SK-N-SH treated with all-trans-retinoic acid at 6 μM for 48 hours (cell line): ENCODE measurements at regions not wholly inside any gene's neighbourhood (a gene's known extent, or its start where the extent isn't known, plus 50 kb on each side); places are given as distances from the start of the nearest gene placed in this dataset.
"Not testable (repeated sequence)": the region's sequence is repeated elsewhere in the genome, so short reads cannot be mapped to it uniquely, and the experiment has no call there.

Source experiments
- ATAC-seq: fragments of 200-7000 bp; cut with Tn5 transposase; 3 replicates; pipeline ENCODE4 v1.9.1; 2020; ENCODE audit warnings: mild to moderate bottlenecking, moderate library complexity
- ARNTL ChIP-seq: fragments of 450-650 bp; formaldehyde crosslinking; IDR thresholded peaks from 2 replicates; pipeline ENCODE4 v1.5.0; 2020; ENCODE audit warnings: low read depth, mild to moderate bottlenecking, moderate library complexity, borderline replicate concordance
- BACH2 ChIP-seq: fragments of 250-450 bp; sonication (Bioruptor Pico); IDR thresholded peaks from 2 replicates; pipeline ENCODE4 v1.9.0; 2021; ENCODE audit warnings: mild to moderate bottlenecking, borderline replicate concordance
- CSDC2 ChIP-seq: fragments of 250-450 bp; sonication (Bioruptor Pico); IDR thresholded peaks from 2 replicates; pipeline ENCODE4 v1.5.0; 2020; ENCODE audit warnings: mild to moderate bottlenecking, moderate library complexity
- GLIS3 ChIP-seq: fragments of 250-450 bp; sonication (Bioruptor Pico); IDR thresholded peaks from 2 replicates; pipeline ENCODE4 v1.5.0; 2020; ENCODE audit warnings: mild to moderate bottlenecking, moderate library complexity
- ISL1 ChIP-seq: fragments of 250-450 bp; sonication (Bioruptor Pico); IDR thresholded peaks from 2 replicates; pipeline ENCODE4 v2.1.2; 2022; ENCODE audit warnings: mild to moderate bottlenecking, moderate library complexity
- PPARA ChIP-seq: fragments of 250-450 bp; sonication (Bioruptor Pico); IDR thresholded peaks from 2 replicates; pipeline ENCODE4 v1.5.0; 2020; ENCODE audit warnings: mild to moderate bottlenecking, borderline replicate concordance
- RARB ChIP-seq: fragments of 250-450 bp; sonication (Bioruptor Pico); IDR thresholded peaks from 2 replicates; pipeline ENCODE4 v1.8.0; 2021; ENCODE audit warnings: mild to moderate bottlenecking, moderate library complexity
- SNAI2 ChIP-seq: fragments of 250-450 bp; sonication (Bioruptor Pico); IDR thresholded peaks from 2 replicates; pipeline ENCODE4 v1.5.0; 2020; ENCODE audit warnings: mild to moderate bottlenecking, moderate library complexity
- TCF4 ChIP-seq: fragments of 250-450 bp; sonication (Bioruptor Pico); IDR thresholded peaks from 2 replicates; pipeline ENCODE4 v1.8.0; 2021; ENCODE audit warnings: mild to moderate bottlenecking, moderate library complexity, borderline replicate concordance
- TOX ChIP-seq: fragments of 250-450 bp; sonication (Bioruptor Pico); IDR thresholded peaks from 2 replicates; pipeline ENCODE4 v1.8.0; 2021; ENCODE audit warnings: mild to moderate bottlenecking, moderate library complexity, borderline replicate concordance
- ZC3H10 ChIP-seq: fragments of 250-450 bp; sonication (Bioruptor Pico); IDR thresholded peaks from 2 replicates; pipeline ENCODE4 v1.5.1; 2021; ENCODE audit warnings: mild to moderate bottlenecking, moderate library complexity
- ZFP3 ChIP-seq: fragments of 250-450 bp; sonication (Bioruptor Pico); IDR thresholded peaks from 2 replicates; pipeline ENCODE4 v1.5.0; 2020; ENCODE audit warnings: mild to moderate bottlenecking, moderate library complexity
- ZNF565 ChIP-seq: fragments of 450-650 bp; formaldehyde crosslinking; conservative IDR thresholded peaks from 2 replicates; pipeline ENCODE4 v1.5.0; 2020; ENCODE audit warnings: low read depth, mild to moderate bottlenecking, moderate library complexity
- ZNF70 ChIP-seq: fragments of 450-650 bp; formaldehyde crosslinking; IDR thresholded peaks from 2 replicates; pipeline ENCODE4 v1.5.0; 2020; ENCODE audit warnings: mild to moderate bottlenecking, moderate library complexity
- ZNF8 ChIP-seq: fragments of 450-650 bp; formaldehyde crosslinking; IDR thresholded peaks from 2 replicates; pipeline ENCODE4 v1.5.0; 2020; ENCODE audit warnings: mild to moderate bottlenecking, moderate library complexity
- TF ChIP-seq, protein P1 (sequence below): fragments of 250-450 bp; sonication (Bioruptor Pico); IDR thresholded peaks from 2 replicates; pipeline ENCODE4 v1.5.1; 2021; ENCODE audit warnings: mild to moderate bottlenecking, moderate library complexity
- TF ChIP-seq, protein P2 (sequence below): fragments of 250-450 bp; sonication (Bioruptor Pico); IDR thresholded peaks from 2 replicates; pipeline ENCODE4 v1.8.0; 2020; ENCODE audit warnings: mild to moderate bottlenecking, moderate library complexity, borderline replicate concordance
- TF ChIP-seq, protein P3 (sequence below): fragments of 250-450 bp; sonication (Bioruptor Pico); IDR thresholded peaks from 2 replicates; pipeline ENCODE4 v1.8.0; 2021; ENCODE audit warnings: low read depth, mild to moderate bottlenecking, moderate library complexity, borderline replicate concordance
- TF ChIP-seq, protein P4 (sequence below): fragments of 250-450 bp; sonication (Bioruptor Pico); IDR thresholded peaks from 2 replicates; pipeline ENCODE4 v1.5.1; 2020; ENCODE audit warnings: low read depth, mild to moderate bottlenecking, moderate library complexity

DNA sequence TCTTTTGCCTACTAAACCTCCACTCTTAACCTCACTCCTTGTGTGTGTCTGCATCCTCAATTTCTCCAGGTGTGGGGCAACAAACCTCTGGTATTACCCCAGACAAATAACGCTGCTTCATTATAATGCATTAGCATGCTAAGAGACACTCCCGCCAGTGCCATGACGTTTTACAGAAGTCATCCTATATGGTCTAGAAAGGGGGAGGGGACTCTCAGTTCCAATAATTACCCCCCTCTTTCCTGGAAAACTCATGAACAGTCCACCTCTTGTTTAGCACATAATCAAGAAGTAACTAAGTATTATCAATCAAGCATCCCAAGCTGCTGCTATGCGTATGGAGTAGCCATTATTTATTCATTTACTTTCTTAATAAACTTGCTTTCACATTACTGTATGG is 364.5 kb downstream of the TYW1 start:
- no peak for TF ChIP-seq TOX (CRISPR knock-in tag)
- no peak for TF ChIP-seq ZNF70 (CRISPR knock-in tag)
- no peak for TF ChIP-seq ZFP3 (CRISPR knock-in tag)
- TF ChIP-seq TCF4: no peak
- no peak for TF ChIP-seq ZNF565
- TF ChIP-seq PPARA (CRISPR knock-in tag): no peak
- no peak for TF ChIP-seq RARB (CRISPR knock-in tag)
- no peak for ATAC-seq

DNA sequence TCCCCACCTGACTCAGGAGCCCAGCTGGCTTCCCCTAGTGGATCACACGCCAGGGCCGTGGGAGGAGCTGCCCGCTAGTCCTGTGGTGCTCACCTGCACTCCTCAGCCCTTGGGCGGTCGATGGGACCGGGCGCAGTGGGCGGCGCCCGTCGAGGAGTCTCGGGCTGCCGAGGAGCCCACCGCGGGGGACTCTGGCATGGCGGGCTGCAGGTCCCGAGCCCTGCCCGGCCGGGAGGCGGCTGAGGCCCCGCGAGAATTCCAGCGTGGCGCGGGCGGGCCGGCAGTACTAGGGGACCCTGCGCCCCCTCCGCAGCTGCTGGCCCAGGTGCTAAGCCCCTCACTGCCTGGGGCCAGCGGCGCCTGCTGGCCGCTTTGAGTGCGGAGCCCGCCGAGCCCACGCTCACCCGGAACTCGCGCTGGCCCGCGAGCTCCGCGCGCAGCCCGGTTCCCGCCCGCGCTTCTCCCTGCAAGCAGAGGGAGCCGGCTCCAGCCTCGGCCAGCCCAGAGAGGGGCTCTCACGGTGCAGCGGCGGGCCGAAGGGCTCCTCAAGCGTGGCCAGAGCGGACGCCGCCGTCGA is 367.9 kb downstream of the TYW1 start:
- TF ChIP-seq, protein P1, sequence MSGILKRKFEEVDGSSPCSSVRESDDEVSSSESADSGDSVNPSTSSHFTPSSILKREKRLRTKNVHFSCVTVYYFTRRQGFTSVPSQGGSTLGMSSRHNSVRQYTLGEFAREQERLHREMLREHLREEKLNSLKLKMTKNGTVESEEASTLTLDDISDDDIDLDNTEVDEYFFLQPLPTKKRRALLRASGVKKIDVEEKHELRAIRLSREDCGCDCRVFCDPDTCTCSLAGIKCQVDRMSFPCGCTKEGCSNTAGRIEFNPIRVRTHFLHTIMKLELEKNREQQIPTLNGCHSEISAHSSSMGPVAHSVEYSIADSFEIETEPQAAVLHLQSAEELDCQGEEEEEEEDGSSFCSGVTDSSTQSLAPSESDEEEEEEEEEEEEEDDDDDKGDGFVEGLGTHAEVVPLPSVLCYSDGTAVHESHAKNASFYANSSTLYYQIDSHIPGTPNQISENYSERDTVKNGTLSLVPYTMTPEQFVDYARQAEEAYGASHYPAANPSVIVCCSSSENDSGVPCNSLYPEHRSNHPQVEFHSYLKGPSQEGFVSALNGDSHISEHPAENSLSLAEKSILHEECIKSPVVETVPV (CRISPR knock-in tag): no peak

DNA sequence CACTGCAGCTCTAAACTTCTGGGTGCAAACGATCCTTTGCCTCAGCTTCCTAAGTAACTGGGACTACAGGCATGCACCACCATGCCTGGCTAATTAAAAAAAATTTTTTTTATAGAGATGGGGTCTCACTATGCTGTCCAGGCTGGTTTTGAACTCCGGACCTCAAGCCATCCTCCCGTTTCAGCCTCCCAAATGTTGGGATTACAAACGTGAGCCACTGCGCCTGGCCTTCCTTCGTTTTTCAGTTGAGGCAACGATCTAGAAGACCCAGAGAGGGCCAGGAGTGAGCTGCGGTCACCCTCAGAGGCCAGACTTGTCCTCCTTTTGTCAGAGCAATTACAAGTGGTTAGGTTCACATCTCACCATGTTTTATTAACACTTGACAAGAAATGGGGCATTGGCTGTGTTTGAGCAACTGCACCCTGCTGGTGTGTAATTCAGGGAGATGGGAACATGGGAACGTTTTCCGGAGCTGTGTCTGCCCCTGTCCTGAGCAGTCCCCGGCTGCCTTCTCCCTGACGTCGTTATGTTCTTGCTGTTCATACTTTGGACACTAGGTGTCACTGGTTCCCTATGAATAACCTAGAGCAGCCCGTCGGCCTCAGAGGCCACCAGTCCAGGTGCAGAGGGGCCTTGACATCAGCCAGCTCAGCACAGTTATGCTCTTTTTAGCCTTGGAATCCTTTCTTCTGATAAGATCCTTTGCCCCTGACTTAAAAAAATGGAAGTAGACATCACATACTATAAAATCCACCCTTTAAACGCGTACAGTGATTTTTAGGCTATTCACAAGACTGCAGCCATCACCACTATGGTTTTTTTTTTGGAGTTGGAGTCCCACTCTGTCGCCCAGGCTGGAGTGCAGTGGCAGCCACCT is 375.0 kb downstream of the TYW1 start:
- TF ChIP-seq TOX (CRISPR knock-in tag) (no peak), ARNTL (CRISPR knock-in tag) (no peak), ISL1 (CRISPR knock-in tag) (no peak), RARB (CRISPR knock-in tag) (no peak), ZC3H10 (CRISPR knock-in tag) (no peak), ZNF8 (CRISPR knock-in tag) (no peak), CSDC2 (no peak), ZNF565 (no peak), GLIS3 (CRISPR knock-in tag) (no peak), SNAI2 (CRISPR knock-in tag) (no peak), ZNF70 (CRISPR knock-in tag) (no peak), ZFP3 (CRISPR knock-in tag) (no peak), BACH2 (CRISPR knock-in tag) (no peak), PPARA (CRISPR knock-in tag) (no peak)
- TF ChIP-seq, protein P2, sequence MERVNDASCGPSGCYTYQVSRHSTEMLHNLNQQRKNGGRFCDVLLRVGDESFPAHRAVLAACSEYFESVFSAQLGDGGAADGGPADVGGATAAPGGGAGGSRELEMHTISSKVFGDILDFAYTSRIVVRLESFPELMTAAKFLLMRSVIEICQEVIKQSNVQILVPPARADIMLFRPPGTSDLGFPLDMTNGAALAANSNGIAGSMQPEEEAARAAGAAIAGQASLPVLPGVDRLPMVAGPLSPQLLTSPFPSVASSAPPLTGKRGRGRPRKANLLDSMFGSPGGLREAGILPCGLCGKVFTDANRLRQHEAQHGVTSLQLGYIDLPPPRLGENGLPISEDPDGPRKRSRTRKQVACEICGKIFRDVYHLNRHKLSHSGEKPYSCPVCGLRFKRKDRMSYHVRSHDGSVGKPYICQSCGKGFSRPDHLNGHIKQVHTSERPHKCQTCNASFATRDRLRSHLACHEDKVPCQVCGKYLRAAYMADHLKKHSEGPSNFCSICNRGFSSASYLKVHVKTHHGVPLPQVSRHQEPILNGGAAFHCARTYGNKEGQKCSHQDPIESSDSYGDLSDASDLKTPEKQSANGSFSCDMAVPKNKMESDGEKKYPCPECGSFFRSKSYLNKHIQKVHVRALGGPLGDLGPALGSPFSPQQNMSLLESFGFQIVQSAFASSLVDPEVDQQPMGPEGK (CRISPR knock-in tag): no peak
- TF ChIP-seq, protein P3, sequence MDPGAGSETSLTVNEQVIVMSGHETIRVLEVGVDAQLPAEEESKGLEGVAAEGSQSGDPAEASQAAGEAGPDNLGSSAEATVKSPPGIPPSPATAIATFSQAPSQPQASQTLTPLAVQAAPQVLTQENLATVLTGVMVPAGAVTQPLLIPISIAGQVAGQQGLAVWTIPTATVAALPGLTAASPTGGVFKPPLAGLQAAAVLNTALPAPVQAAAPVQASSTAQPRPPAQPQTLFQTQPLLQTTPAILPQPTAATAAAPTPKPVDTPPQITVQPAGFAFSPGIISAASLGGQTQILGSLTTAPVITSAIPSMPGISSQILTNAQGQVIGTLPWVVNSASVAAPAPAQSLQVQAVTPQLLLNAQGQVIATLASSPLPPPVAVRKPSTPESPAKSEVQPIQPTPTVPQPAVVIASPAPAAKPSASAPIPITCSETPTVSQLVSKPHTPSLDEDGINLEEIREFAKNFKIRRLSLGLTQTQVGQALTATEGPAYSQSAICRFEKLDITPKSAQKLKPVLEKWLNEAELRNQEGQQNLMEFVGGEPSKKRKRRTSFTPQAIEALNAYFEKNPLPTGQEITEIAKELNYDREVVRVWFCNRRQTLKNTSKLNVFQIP (CRISPR knock-in tag): no peak
- TF ChIP-seq, all 23 proteins: peak for 0
- ATAC-seq: peak; percentile 100

More for the DNA sequence above, 367.9 kb downstream of the TYW1 start:
- ATAC-seq: no peak

DNA sequence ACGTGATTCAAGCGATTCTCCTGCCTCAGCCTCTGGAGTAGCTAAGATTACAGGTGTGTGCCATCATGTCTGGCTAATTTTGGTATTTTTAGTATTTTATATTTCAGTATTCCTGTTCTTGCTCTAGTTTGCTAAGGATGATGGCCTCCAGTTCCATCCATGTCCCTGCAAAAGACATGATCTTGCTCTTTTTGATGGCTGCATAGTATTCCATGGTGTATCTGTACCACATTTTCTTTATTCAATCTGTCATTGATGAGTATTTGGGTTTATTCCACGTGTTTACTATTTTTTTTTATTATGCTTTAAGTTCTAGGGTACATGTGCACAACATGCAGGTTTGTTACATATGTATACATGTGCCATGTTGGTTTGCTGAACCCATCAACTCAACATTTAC is 376.8 kb downstream of the TYW1 start:
- not testable (repeated sequence) for ATAC-seq

DNA sequence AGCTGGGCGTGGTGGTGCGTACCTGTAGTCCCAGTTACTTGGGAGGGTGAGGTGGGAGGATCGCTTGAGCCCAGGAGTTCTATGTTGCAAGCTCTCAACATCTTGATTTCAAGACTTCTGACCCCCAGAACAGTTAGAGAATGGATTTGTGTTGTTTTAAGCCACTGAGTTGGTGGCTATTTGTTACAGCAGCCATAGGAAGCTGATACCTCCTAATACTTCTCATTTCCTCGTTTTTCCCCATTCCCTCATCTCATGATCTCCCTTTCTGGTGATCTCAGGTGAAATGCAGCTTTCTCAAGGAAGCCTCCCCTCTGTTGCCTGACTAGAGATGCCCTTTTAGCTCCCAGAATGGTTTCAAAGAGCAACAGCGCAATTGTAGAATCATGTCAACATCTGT is 378.8 kb downstream of the TYW1 start:
- ATAC-seq: no peak
- TF ChIP-seq, protein P4, sequence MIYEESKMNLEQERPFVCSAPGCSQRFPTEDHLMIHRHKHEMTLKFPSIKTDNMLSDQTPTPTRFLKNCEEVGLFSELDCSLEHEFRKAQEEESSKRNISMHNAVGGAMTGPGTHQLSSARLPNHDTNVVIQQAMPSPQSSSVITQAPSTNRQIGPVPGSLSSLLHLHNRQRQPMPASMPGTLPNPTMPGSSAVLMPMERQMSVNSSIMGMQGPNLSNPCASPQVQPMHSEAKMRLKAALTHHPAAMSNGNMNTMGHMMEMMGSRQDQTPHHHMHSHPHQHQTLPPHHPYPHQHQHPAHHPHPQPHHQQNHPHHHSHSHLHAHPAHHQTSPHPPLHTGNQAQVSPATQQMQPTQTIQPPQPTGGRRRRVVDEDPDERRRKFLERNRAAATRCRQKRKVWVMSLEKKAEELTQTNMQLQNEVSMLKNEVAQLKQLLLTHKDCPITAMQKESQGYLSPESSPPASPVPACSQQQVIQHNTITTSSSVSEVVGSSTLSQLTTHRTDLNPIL (CRISPR knock-in tag): no peak
- TF ChIP-seq PPARA (CRISPR knock-in tag) (no peak), TOX (CRISPR knock-in tag) (no peak), ZNF70 (CRISPR knock-in tag) (no peak), TCF4 (no peak), BACH2 (CRISPR knock-in tag) (no peak), ZNF565 (no peak)
- TF ChIP-seq, protein P2 (CRISPR knock-in tag): no peak
- TF ChIP-seq, protein P1 (CRISPR knock-in tag): no peak
